Ishikawa (cell line): ENCODE measurements at regions not wholly inside any gene's neighbourhood (a gene's known extent, or its start where the extent isn't known, plus 50 kb on each side); places are given as distances from the start of the nearest gene placed in this dataset.

Experiments
- CEBPB ChIP-seq: IDR thresholded peaks from 2 replicates; pipeline ENCODE4 v1.6.1; 2012
- CREB1 ChIP-seq: IDR thresholded peaks from 2 replicates; pipeline ENCODE4 v1.6.1; 2012; ENCODE audit warnings: low read depth
- EGR1 ChIP-seq: IDR thresholded peaks from 2 replicates; pipeline ENCODE4 v1.6.1; 2012
- EP300 ChIP-seq: IDR thresholded peaks from 2 replicates; pipeline ENCODE4 v1.6.1; 2012; ENCODE audit warnings: borderline replicate concordance
- FOXM1 ChIP-seq: IDR thresholded peaks from 2 replicates; pipeline ENCODE4 v1.6.1; 2012; ENCODE audit warnings: low read depth, borderline replicate concordance
- MAX ChIP-seq: IDR thresholded peaks from 2 replicates; pipeline ENCODE4 v1.6.1; 2012
- NFIC ChIP-seq: IDR thresholded peaks from 2 replicates; pipeline ENCODE4 v1.6.1; 2012
- RAD21 ChIP-seq: IDR thresholded peaks from 2 replicates; pipeline ENCODE4 v1.6.1; 2012; ENCODE audit warnings: low read depth
- REST ChIP-seq: IDR thresholded peaks from 2 replicates; pipeline ENCODE4 v1.6.1; 2012; ENCODE audit warnings: low read depth, mild to moderate bottlenecking
- TAF1 ChIP-seq: IDR thresholded peaks from 2 replicates; pipeline ENCODE4 v1.6.1; 2012; ENCODE audit warnings: low read depth, mild to moderate bottlenecking
- TCF12 ChIP-seq: IDR thresholded peaks from 2 replicates; pipeline ENCODE4 v1.6.1; 2012; ENCODE audit warnings: low read depth
- TEAD4 ChIP-seq: IDR thresholded peaks from 2 replicates; pipeline ENCODE4 v1.6.1; 2012
- USF1 ChIP-seq: IDR thresholded peaks from 2 replicates; pipeline ENCODE4 v1.6.1; 2012
- YY1 ChIP-seq: IDR thresholded peaks from 2 replicates; pipeline ENCODE4 v1.6.1; 2012; ENCODE audit warnings: low read depth
- ZBTB7A ChIP-seq: IDR thresholded peaks from 2 replicates; pipeline ENCODE4 v1.6.1; 2012; ENCODE audit warnings: low read depth

- no peak for TF ChIP-seq NFIC
- TF ChIP-seq RAD21: no peak
- no peak for TF ChIP-seq REST
- no peak for TF ChIP-seq EP300
- no peak for TF ChIP-seq YY1
- no peak for TF ChIP-seq TCF12
- TF ChIP-seq EGR1: no peak
- no peak for TF ChIP-seq MAX
Observed at GRCh38 chr12:46464863-46465262, 92.3 kb upstream of the SLC38A2 start.

- no peak for TF ChIP-seq YY1
- no peak for TF ChIP-seq CREB1
- no peak for TF ChIP-seq TCF12
- TF ChIP-seq MAX: no peak
- TF ChIP-seq TEAD4: no peak
- TF ChIP-seq EGR1: no peak
- no peak for TF ChIP-seq FOXM1
- TF ChIP-seq RAD21: no peak
- TF ChIP-seq REST: no peak
- no peak for TF ChIP-seq ZBTB7A
Observed at GRCh38 chr12:46462641-46463355, 90.2 kb upstream of the SLC38A2 start.

- no peak for TF ChIP-seq REST
- no peak for TF ChIP-seq TEAD4
- no peak for TF ChIP-seq NFIC
- no peak for TF ChIP-seq ZBTB7A
- TF ChIP-seq RAD21: no peak
- TF ChIP-seq TAF1: no peak
- TF ChIP-seq TCF12: no peak
- TF ChIP-seq EP300: no peak
- no peak for TF ChIP-seq FOXM1
- no peak for TF ChIP-seq CREB1
- no peak for TF ChIP-seq YY1
- no peak for TF ChIP-seq EGR1
- no peak for TF ChIP-seq MAX
- no peak for TF ChIP-seq CEBPB
- TF ChIP-seq USF1: no peak
Observed at GRCh38 chr12:46461907-46462640, 89.5 kb upstream of the SLC38A2 start.

- TF ChIP-seq NFIC: no peak
- TF ChIP-seq EP300: no peak
- TF ChIP-seq ZBTB7A: no peak
- no peak for TF ChIP-seq CREB1
- no peak for TF ChIP-seq MAX
- TF ChIP-seq YY1: no peak
- no peak for TF ChIP-seq CEBPB
- TF ChIP-seq TCF12: no peak
- TF ChIP-seq RAD21: no peak
- TF ChIP-seq TAF1: no peak
- no peak for TF ChIP-seq FOXM1
Observed at GRCh38 chr12:46461459-46461858, 88.9 kb upstream of the SLC38A2 start.
